GM23248 (cell line): ENCODE measurements at regions not wholly inside any gene's neighbourhood (a gene's known extent, or its start where the extent isn't known, plus 50 kb on each side); places are given as distances from the start of the nearest gene placed in this dataset.

Source experiments
- EZH2 ChIP-seq: fragments of 200-600 bp; sonication (generic); IDR thresholded peaks from 2 replicates; pipeline ENCODE4 v1.6.1; 2018; ENCODE audit warnings: antibody characterized with exemption, mild to moderate bottlenecking; ENCODE audit not compliant: insufficient read depth, poor library complexity, severe bottlenecking
- EZH2phosphoT487 ChIP-seq: fragments of 200-600 bp; sonication (generic); IDR thresholded peaks from 2 replicates; pipeline ENCODE4 v1.6.1; 2018; ENCODE audit warnings: antibody characterized with exemption, moderate library complexity, mild to moderate bottlenecking, low read depth; ENCODE audit not compliant: insufficient read depth

DNA sequence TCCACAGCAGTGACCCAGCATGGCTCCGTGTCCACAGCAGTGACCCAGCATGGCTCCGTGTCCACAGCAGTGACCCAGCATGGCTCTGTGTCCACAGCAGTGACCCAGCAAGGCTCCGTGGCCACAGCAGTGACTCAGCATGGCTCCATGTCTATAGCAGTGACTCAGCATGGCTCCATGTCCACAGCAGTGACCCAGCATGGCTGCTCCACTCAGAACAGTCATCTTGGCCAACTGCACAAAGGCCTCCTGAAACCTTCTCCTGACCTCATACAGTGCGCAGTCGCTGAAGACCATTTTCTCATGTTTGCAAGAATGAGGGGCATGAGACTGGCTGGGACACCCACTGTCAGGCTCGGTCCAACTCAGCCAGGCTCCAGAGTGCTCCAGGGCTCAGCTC is 333.4 kb upstream of the RAB6C start:
- TF ChIP-seq EZH2phosphoT487 = no peak
- TF ChIP-seq EZH2 = no peak
